Suprapubic skin (tissue), 4 donors: ENCODE measurements at regions not wholly inside any gene's neighbourhood (a gene's known extent, or its start where the extent isn't known, plus 50 kb on each side); places are given as distances from the start of the nearest gene placed in this dataset.
"Not testable (repeated sequence)": the region's sequence is repeated elsewhere in the genome, so short reads cannot be mapped to it uniquely, and the experiment has no call there.

Experiments
- DNase-seq, 2 donors: peaks; one replicate each; pipeline ENCODE4 v3.0.0-alpha.2; 2019; ENCODE audit warnings: low spot score in 2 of 2
- H3K27ac ChIP-seq: fragments of 200-600 bp; sonication (generic); one replicate; pipeline ENCODE4 v1.5.1; 2019
- H3K27me3 ChIP-seq: fragments of 200-600 bp; sonication (generic); one replicate; pipeline ENCODE4 v1.5.1; 2019
- H3K36me3 ChIP-seq: fragments of 200-600 bp; sonication (generic); one replicate; pipeline ENCODE4 v1.5.1; 2019
- H3K4me1 ChIP-seq: fragments of 200-600 bp; sonication (generic); one replicate; pipeline ENCODE4 v1.5.1; 2019
- H3K4me3 ChIP-seq: fragments of 200-600 bp; sonication (generic); one replicate; pipeline ENCODE4 v1.5.1; 2019; ENCODE audit warnings: mild to moderate bottlenecking
- H3K9me3 ChIP-seq: fragments of 200-600 bp; sonication (generic); one replicate; pipeline ENCODE4 v1.5.1; 2019
- CTCF ChIP-seq, 2 donors: fragments of 200-600 bp in 1 of 2; fragments of 450-650 bp in 1 of 2; sonication (generic) in 1 of 2; IDR thresholded peaks; one replicate each; pipeline ENCODE4 v1.5.1; 2016 to 2019; ENCODE audit warnings: antibody characterized with exemption in 2 of 2, mild to moderate bottlenecking in 1 of 2, moderate library complexity in 1 of 2
- EP300 ChIP-seq: sonication (generic); formaldehyde crosslinking; IDR thresholded peaks from one replicate; pipeline ENCODE4 v1.6.1; 2017; ENCODE audit warnings: antibody characterized with exemption
- POLR2A ChIP-seq, 2 donors: fragments of 450-650 bp; IDR thresholded peaks; one replicate each; pipeline ENCODE4 v1.6.1; 2017; ENCODE audit warnings: antibody characterized with exemption in 2 of 2, mild to moderate bottlenecking in 2 of 2, moderate library complexity in 2 of 2
- POLR2AphosphoS5 ChIP-seq, 3 donors: sonication (generic); formaldehyde crosslinking; IDR thresholded peaks; one replicate each; pipeline ENCODE4 v1.6.1; 2017; ENCODE audit warnings: antibody characterized with exemption in 3 of 3
- WGBS: methylation state at CpG from one replicate; pipeline ENCODE4 v1.1.5; 2018; 5-methylcytosine and 5-hydroxymethylcytosine counted together

GRCh38 chr7:408751-409311 is 110.8 kb downstream of the PDGFA start:
- TF ChIP-seq EP300 = no peak
- TF ChIP-seq POLR2AphosphoS5 (IDR thresholded peaks at IDR 0.05) = no peak
- TF ChIP-seq POLR2A (IDR thresholded peaks at IDR 0.05) = no peak
- TF ChIP-seq CTCF (IDR thresholded peaks at IDR 0.05) = no peak
- 87% methylated on average over 12 of the region's 21 CpGs for WGBS
- DNase-seq = peak; percentile 42 to 62
- Histone ChIP-seq H3K9me3 (no peaks in the 10 kb centered on the region), H3K4me1 (no peaks in the 10 kb centered on the region), H3K36me3 (no peaks in the 10 kb centered on the region), H3K4me3 (no peak overlapping the region), H3K27ac (no peak overlapping the region), H3K27me3 (peaks cover 43% of the 10 kb centered on the region)

- H3K4me3 ChIP-seq = no peak overlapping the region
- TF ChIP-seq POLR2AphosphoS5 (IDR thresholded peaks at IDR 0.05) (no peak), EP300 (no peak), POLR2A (IDR thresholded peaks at IDR 0.05) (no peak), CTCF (IDR thresholded peaks at IDR 0.05) (no peak)
- 66% methylated on average over 19 of the region's 34 CpGs for WGBS
- DNase-seq = peak in 1 of 2 donors; percentile 56
- H3K27ac ChIP-seq = no peak overlapping the region
- H3K36me3 ChIP-seq = no peaks in the 10 kb centered on the region
- H3K4me1 ChIP-seq = no peaks in the 10 kb centered on the region
- peaks cover 43% of the 10 kb centered on the region for H3K27me3 ChIP-seq
- H3K9me3 ChIP-seq = no peaks in the 10 kb centered on the region
Observed at GRCh38 chr7:409339-410281, 110.0 kb downstream of the PDGFA start.

- WGBS = 73% methylated on average over 3 of the region's 20 CpGs
- DNase-seq = peak; percentile 41 to 57
- Histone ChIP-seq H3K4me3 (no peak overlapping the region), H3K9me3 (no peaks in the 10 kb centered on the region), H3K27me3 (peaks cover 40% of the 10 kb centered on the region), H3K36me3 (no peaks in the 10 kb centered on the region), H3K27ac (no peak overlapping the region), H3K4me1 (no peaks in the 10 kb centered on the region)
- TF ChIP-seq POLR2AphosphoS5 (IDR thresholded peaks at IDR 0.05) (no peak), POLR2A (IDR thresholded peaks at IDR 0.05) (no peak), EP300 (no peak), CTCF (IDR thresholded peaks at IDR 0.05) (no peak)
Observed at GRCh38 chr7:410395-410910, 109.2 kb downstream of the PDGFA start.

GRCh38 chr7:411116-411515 is 108.5 kb downstream of the PDGFA start:
- DNase-seq = peak in 1 of 2 donors; percentile 34

GRCh38 chr7:411677-412312 is 107.9 kb downstream of the PDGFA start:
- TF ChIP-seq POLR2A (IDR thresholded peaks at IDR 0.05) = no peak
- no peak for TF ChIP-seq POLR2AphosphoS5 (IDR thresholded peaks at IDR 0.05)
- no peak for TF ChIP-seq CTCF (IDR thresholded peaks at IDR 0.05)
- no peak for TF ChIP-seq EP300
- Histone ChIP-seq H3K9me3 (no peaks in the 10 kb centered on the region), H3K27me3 (peaks cover 32% of the 10 kb centered on the region), H3K36me3 (no peaks in the 10 kb centered on the region), H3K4me1 (no peaks in the 10 kb centered on the region), H3K4me3 (no peak overlapping the region), H3K27ac (no peak overlapping the region)
- DNase-seq = peak; percentile 32 to 67
- 83% methylated on average over 22 of the region's 29 CpGs for WGBS

More at GRCh38 chr7:411116-411515, 108.5 kb downstream of the PDGFA start:
- H3K27ac ChIP-seq, H3K4me3 ChIP-seq, H3K36me3 ChIP-seq, H3K9me3 ChIP-seq, H3K4me1 ChIP-seq: not testable (repeated sequence)
- no CpG with 5 or more reads among the region's 24 CpGs for WGBS
- H3K27me3 ChIP-seq = peaks cover 33% of the 10 kb centered on the region
